Memory B cell (primary cell): ENCODE measurements at regions not wholly inside any gene's neighbourhood (a gene's known extent, or its start where the extent isn't known, plus 50 kb on each side); places are given as distances from the start of the nearest gene placed in this dataset.
A peak's percentile ranks its signal among the peaks of the same experiment; 100 is the strongest.
"Not testable (repeated sequence)": the region's sequence is repeated elsewhere in the genome, so short reads cannot be mapped to it uniquely, and the experiment has no call there.

ENCODE experiments used
- ATAC-seq: fragments of 150-1000 bp; cut with Tn5 transposase; 2 replicates; pipeline ENCODE4 v1.10.0; 2021; ENCODE audit warnings: low read depth, mild to moderate bottlenecking, moderate library complexity
- DNase-seq, 2 donors: peaks; one replicate each; pipeline ENCODE4 v3.0.0; 2022; ENCODE audit warnings: low spot score in 2 of 2
- H3K27ac Mint-ChIP-seq: one replicate; pipeline ENCODE4 v1.8.0; 2022; ENCODE audit warnings: mild to moderate bottlenecking, moderate library complexity, mixed read lengths
- H3K27me3 Mint-ChIP-seq: one replicate; pipeline ENCODE4 v1.8.0; 2022; ENCODE audit warnings: mixed read lengths
- H3K36me3 Mint-ChIP-seq: one replicate; pipeline ENCODE4 v1.8.0; 2022; ENCODE audit warnings: mild to moderate bottlenecking, mixed read lengths
- H3K4me1 Mint-ChIP-seq: one replicate; pipeline ENCODE4 v1.8.0; 2022; ENCODE audit warnings: mixed read lengths
- H3K4me3 Mint-ChIP-seq: one replicate; pipeline ENCODE4 v1.8.0; 2022; ENCODE audit warnings: mild to moderate bottlenecking, moderate library complexity, mixed read lengths
- H3K9me3 Mint-ChIP-seq: one replicate; pipeline ENCODE4 v1.8.0; 2022; ENCODE audit warnings: mixed read lengths

DNA sequence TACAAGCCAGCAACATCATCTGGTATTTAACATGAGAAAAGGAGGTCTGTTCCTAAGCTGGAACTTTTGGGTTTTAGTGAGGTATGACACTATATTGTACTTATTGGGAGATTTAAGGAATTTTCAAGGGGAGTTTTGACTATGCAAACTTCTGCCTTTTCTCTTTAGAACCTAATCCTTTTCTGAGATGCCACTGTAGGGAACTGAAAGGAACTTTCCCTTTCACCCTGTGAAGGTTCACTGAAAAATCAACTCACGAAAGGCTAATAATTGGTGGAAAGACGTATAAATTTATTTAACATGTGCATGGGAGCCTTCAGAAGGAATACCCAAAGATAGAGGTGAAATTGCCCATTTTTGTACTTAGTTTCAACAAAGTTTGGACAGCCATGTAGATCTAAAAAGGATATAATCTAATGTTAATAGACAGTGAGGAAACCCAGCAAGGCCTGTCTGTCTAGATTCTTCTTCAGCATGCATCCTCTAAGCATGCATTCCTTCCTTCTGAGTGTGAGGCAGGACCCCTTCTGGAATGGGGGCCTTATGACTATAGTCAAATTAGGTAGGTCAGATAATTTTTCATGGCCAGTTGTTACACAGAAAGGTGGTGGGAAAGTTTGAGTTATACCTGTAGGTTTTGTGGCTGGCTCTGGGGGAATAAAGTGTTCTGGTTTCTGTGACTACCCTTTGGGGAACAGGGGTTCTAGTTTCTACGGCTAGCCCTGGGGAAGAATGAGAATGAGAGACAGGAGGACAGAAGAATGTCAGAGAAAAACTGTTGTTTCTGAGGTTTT is 200.3 kb downstream of the C9orf152 start:
- Mint-ChIP-seq H3K4me3 (no peak overlapping the region), H3K27ac (peak overlapping the region; percentile 64), H3K4me1 (peaks cover 26% of the 10 kb centered on the region), H3K9me3 (peaks cover 13% of the 10 kb centered on the region), H3K27me3 (no peaks in the 10 kb centered on the region), H3K36me3 (peaks cover 16% of the 10 kb centered on the region)
- ATAC-seq (no peak), DNase-seq (no peak)

GRCh38 chr9:110008663-110009062 is 199.3 kb downstream of the C9orf152 start:
- no peaks in the 10 kb centered on the region for H3K27me3 Mint-ChIP-seq
- DNase-seq (no peak), ATAC-seq (no peak)
- no peak overlapping the region for H3K27ac Mint-ChIP-seq
- peaks cover 10% of the 10 kb centered on the region for H3K36me3 Mint-ChIP-seq
- H3K9me3 Mint-ChIP-seq, result peaks cover 8% of the 10 kb centered on the region
- peaks cover 29% of the 10 kb centered on the region for H3K4me1 Mint-ChIP-seq
- no peak overlapping the region for H3K4me3 Mint-ChIP-seq

DNA sequence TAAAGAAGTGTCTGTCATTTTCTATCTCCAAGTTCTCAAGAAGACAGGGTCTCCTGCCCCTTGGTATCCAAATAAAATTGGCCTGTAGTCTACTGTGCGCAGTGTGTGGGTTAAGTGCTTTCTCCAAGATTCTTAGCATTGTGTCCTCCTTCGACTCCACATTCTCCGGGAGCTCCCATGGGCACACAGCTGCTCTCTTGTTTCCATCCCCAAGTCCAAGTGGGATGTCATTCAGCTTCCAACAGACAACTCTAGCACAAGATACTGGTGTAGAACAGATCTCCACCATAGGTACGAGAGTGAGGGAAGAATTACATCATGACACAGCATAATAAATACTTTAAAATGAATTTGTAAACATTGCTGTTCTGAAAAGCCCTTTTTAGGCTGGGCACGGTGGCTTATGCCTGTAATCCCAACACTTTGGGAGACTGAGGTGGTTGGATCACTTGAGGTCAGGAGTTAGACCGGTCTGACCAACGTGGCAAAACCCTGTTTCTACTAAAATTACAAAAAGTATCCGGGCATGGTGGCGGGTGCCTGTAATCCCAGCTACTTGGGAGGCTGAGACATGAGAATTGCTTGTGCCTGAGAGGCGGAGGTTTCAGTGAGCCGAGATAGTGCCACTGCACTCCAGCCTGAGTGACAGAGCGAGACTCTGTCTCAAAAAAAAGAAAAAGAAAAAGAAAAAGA is 196.2 kb downstream of the C9orf152 start:
- Mint-ChIP-seq H3K36me3 (no peaks in the 10 kb centered on the region), H3K4me3 (no peak overlapping the region), H3K9me3 (no peaks in the 10 kb centered on the region), H3K27ac (no peak overlapping the region), H3K27me3 (no peaks in the 10 kb centered on the region), H3K4me1 (peaks cover 15% of the 10 kb centered on the region)
- no peak for ATAC-seq
- no peak for DNase-seq

GRCh38 chr9:110013064-110013463 is 194.9 kb downstream of the C9orf152 start:
- Mint-ChIP-seq H3K27me3 (no peaks in the 10 kb centered on the region), H3K4me3 (no peak overlapping the region), H3K36me3 (no peaks in the 10 kb centered on the region), H3K4me1 (peaks cover 6% of the 10 kb centered on the region), H3K9me3 (no peaks in the 10 kb centered on the region), H3K27ac (no peak overlapping the region)
- no peak for DNase-seq
- no peak for ATAC-seq

DNA sequence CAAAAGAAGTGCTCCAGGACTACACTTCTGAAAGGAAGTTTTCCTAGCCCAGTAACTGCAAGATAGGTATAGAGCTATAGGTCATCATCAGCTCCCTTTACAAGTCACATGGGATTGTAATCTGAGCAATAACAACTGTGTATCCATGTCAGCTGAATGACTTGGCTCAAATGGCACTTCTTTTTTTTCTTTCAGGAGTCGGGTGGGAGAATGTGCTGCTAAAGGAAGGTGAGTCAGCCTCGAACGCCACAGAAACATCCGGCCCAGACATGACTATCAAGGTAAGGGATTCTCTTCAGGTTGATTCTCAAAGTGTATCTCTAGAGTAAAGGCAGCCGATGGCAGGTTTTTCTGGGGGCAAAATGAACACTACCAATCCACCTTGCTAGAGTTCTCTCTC is 192.2 kb downstream of the C9orf152 start:
- Mint-ChIP-seq H3K27ac (no peak overlapping the region), H3K4me1 (peaks cover 3% of the 10 kb centered on the region)

DNA sequence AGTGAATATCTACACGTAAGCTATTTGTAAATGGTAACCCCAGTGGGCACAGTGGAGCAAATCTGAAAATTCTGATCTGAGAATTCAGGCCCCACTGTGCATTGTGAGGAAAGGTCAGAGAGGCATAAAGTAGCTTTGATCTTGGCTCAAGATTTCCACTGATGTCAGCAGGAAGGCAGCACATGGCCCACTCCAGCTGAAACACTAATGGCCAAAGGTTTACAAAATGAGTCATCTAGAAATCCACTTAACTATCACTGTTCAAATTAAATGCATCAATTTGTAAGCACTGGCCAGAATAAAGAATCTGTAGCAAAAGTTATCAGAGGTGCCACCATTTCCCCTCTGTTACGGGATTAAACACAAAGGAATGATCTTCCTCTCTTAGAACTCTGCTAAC is 191.6 kb downstream of the C9orf152 start:
- peaks cover 3% of the 10 kb centered on the region for H3K4me1 Mint-ChIP-seq
- no peaks in the 10 kb centered on the region for H3K36me3 Mint-ChIP-seq
- no peaks in the 10 kb centered on the region for H3K27me3 Mint-ChIP-seq
- H3K9me3 Mint-ChIP-seq, result no peaks in the 10 kb centered on the region
- no peak overlapping the region for H3K4me3 Mint-ChIP-seq
- DNase-seq (no peak), ATAC-seq (no peak)
- no peak overlapping the region for H3K27ac Mint-ChIP-seq

More for the DNA sequence above, 192.2 kb downstream of the C9orf152 start:
- ATAC-seq (no peak), DNase-seq (no peak)
- Mint-ChIP-seq H3K4me3 (no peak overlapping the region), H3K36me3 (no peaks in the 10 kb centered on the region), H3K9me3 (no peaks in the 10 kb centered on the region), H3K27me3 (no peaks in the 10 kb centered on the region)

- DNase-seq, H3K27me3 Mint-ChIP-seq, H3K27ac Mint-ChIP-seq, H3K4me3 Mint-ChIP-seq, ATAC-seq, H3K4me1 Mint-ChIP-seq, H3K9me3 Mint-ChIP-seq, H3K36me3 Mint-ChIP-seq: not testable (repeated sequence)
Observed at GRCh38 chr9:110020216-110020615, 187.7 kb downstream of the C9orf152 start.

DNA sequence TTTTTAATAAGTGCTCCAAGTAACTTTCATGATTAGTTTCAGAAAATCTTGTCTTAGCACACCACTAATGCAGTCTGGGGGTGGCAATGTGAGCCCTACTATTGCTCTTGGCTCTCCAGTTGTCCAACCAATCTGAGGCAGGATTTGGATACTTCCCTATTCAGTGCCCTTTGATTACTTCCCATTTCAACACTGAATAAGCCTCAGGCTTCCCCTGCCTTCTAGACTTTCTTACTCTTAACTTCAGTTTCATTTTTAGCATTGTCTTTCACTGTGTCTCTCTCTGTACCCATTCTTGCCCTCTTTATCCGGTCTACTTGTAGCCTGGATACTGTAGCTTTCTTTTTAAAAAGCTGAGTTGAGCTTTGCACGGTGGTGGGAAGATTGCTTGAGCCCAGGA is 186.1 kb downstream of the C9orf152 start:
- no peaks in the 10 kb centered on the region for H3K27me3 Mint-ChIP-seq

DNA sequence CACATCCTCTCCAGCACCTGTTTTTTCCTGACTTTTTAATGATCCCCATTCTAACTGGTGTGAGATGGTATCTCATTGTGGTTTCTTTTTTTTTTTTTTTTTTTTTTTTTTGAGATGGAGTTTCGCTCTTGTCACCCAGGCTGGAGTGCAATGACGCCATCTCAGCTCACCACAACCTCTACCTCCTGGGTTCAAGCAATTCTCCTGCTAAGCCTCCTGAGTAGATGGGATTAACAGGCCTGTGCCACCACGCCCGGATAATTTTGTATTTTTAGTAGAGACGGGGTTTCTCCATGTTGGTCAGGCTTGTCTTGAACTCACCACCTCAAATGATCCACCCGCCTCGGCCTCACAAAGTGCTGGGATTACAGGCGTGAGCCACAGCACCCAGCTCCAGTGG is 184.7 kb downstream of the C9orf152 start:
- H3K4me3 Mint-ChIP-seq, DNase-seq, H3K27me3 Mint-ChIP-seq, H3K27ac Mint-ChIP-seq, ATAC-seq, H3K36me3 Mint-ChIP-seq, H3K9me3 Mint-ChIP-seq: not testable (repeated sequence)
- H3K4me1 Mint-ChIP-seq, result peaks cover 13% of the 10 kb centered on the region

More for the DNA sequence above, 186.1 kb downstream of the C9orf152 start:
- peaks cover 13% of the 10 kb centered on the region for H3K4me1 Mint-ChIP-seq
- DNase-seq (peak in 1 of 2 donors; percentile 6), ATAC-seq (peak; percentile 97)
- H3K27ac Mint-ChIP-seq, result peak overlapping the region; percentile 72
- no peaks in the 10 kb centered on the region for H3K36me3 Mint-ChIP-seq
- no peaks in the 10 kb centered on the region for H3K9me3 Mint-ChIP-seq
- H3K4me3 Mint-ChIP-seq, result peak overlapping the region; percentile 0

DNA sequence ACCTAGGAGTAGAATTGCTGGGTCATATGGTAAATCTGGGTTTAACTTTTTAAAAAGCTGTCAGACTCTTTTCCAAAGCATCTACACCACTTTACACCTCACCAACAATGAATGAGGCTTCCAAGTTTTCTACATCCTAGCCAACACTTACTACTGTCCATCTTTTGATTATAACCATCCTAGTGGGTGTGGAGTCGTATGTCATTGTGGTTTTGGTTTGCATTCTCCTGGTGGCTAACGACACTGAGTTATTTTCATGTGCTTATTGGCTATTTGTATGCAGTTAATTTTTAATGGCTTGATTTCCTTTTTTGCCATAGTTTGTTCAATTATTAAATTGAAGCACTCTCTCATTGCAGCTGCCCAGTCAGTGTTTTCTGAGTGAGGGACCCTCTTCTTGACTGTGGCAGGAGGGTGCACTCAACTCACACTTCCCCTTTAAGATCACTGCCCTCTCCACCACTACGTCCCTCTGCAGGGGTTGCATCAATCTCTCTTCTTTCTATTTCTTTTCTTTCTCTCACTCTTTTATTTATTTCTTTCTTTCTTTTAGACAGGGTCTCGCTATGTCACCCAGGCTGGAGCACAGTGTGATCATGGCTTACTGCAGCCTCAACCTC is 182.3 kb downstream of the C9orf152 start:
- Mint-ChIP-seq H3K36me3 (no peaks in the 10 kb centered on the region), H3K27ac (no peak overlapping the region), H3K4me1 (peaks cover 22% of the 10 kb centered on the region), H3K9me3 (no peaks in the 10 kb centered on the region), H3K4me3 (no peak overlapping the region), H3K27me3 (no peaks in the 10 kb centered on the region)
- ATAC-seq (no peak), DNase-seq (no peak)

DNA sequence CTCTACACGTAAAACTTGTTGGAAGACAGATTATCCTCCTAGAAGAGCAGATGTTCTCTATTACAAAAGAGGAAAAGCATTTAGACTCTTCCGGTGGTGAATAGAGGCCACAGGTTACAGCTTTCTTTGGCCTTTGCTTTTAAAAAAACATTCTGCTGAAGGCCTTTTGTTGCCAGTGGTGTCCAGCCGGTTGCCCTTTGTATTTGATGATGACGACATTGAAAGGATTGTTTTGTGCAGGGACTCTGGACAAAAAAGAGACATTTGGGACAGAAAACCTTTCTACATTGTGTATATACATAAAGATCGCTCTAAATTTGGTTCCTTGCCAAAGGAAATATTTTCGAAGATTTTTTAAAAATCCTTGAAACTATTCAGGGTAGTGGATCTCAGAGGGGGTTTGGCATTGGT is 180.3 kb downstream of the C9orf152 start:
- H3K27me3 Mint-ChIP-seq, result no peaks in the 10 kb centered on the region
- DNase-seq, result no peak
- no peaks in the 10 kb centered on the region for H3K9me3 Mint-ChIP-seq
- no peaks in the 10 kb centered on the region for H3K36me3 Mint-ChIP-seq
- H3K4me3 Mint-ChIP-seq, result no peak overlapping the region
- H3K4me1 Mint-ChIP-seq, result peaks cover 15% of the 10 kb centered on the region
- no peak overlapping the region for H3K27ac Mint-ChIP-seq
- ATAC-seq, result no peak

- no peak for DNase-seq
- ATAC-seq, result no peak
- no peaks in the 10 kb centered on the region for H3K36me3 Mint-ChIP-seq
- no peaks in the 10 kb centered on the region for H3K27me3 Mint-ChIP-seq
- peaks cover 17% of the 10 kb centered on the region for H3K4me1 Mint-ChIP-seq
- no peaks in the 10 kb centered on the region for H3K9me3 Mint-ChIP-seq
- H3K4me3 Mint-ChIP-seq, result no peak overlapping the region
- no peak overlapping the region for H3K27ac Mint-ChIP-seq
Observed at GRCh38 chr9:110028271-110028670, 179.7 kb downstream of the C9orf152 start.

GRCh38 chr9:110028676-110029075 is 179.3 kb downstream of the C9orf152 start:
- no peak overlapping the region for H3K27ac Mint-ChIP-seq
- H3K27me3 Mint-ChIP-seq, result no peaks in the 10 kb centered on the region
- H3K4me3 Mint-ChIP-seq, result no peak overlapping the region
- H3K9me3 Mint-ChIP-seq, result no peaks in the 10 kb centered on the region
- DNase-seq (no peak), ATAC-seq (no peak)
- peaks cover 17% of the 10 kb centered on the region for H3K4me1 Mint-ChIP-seq
- no peaks in the 10 kb centered on the region for H3K36me3 Mint-ChIP-seq

- ATAC-seq (no peak), DNase-seq (no peak)
- Mint-ChIP-seq H3K36me3 (no peaks in the 10 kb centered on the region), H3K4me1 (peaks cover 17% of the 10 kb centered on the region), H3K27ac (no peak overlapping the region), H3K4me3 (no peak overlapping the region), H3K9me3 (no peaks in the 10 kb centered on the region), H3K27me3 (no peaks in the 10 kb centered on the region)
Observed at GRCh38 chr9:110029429-110029955, 178.5 kb downstream of the C9orf152 start.
